D341Med (cell line): ENCODE measurements at regions not wholly inside any gene's neighbourhood (a gene's known extent, or its start where the extent isn't known, plus 50 kb on each side); places are given as distances from the start of the nearest gene placed in this dataset.

ENCODE experiments used
- DNase-seq: peaks from one replicate; pipeline ENCODE4 v3.0.0; 2012; ENCODE audit warnings: low spot score

DNA sequence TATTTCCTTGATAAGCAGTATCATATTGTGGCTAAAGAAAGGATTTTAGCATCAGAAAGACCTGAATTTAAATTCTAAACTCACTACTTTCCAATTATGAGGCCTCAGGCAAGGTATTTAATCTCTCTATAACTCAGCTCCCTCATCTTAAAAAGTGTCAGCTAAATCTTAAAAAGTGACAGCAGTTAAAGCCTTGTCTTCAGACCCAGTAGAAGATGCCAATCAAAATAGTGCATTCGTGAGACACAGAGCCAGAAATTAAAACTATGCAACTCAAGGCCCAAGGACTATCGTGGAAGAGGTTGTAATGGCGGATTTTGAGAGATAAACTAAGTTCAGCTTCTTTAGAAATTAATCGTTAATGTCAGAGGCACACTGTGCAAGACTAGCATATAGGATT lies 677.5 kb upstream of the BRINP3 start:
- no peak for DNase-seq

DNA sequence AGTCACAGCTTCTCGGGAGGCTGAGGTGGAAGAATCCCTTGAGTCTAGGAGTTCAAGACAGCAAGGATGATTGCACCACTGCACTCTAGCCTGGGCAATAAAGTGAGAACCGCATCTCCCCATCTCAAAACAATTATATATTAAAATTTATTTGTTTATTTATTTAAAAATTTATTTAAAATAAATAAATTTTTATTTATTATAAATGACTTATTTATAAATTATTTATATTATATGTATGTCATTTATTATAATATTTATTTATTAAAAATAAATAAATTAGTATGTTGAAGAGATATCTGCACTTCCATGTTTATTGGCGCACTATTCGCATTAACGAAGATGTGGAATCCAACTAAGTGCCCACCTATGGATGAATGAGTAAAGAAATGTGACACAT lies 683.2 kb upstream of the BRINP3 start:
- no peak for DNase-seq

DNA sequence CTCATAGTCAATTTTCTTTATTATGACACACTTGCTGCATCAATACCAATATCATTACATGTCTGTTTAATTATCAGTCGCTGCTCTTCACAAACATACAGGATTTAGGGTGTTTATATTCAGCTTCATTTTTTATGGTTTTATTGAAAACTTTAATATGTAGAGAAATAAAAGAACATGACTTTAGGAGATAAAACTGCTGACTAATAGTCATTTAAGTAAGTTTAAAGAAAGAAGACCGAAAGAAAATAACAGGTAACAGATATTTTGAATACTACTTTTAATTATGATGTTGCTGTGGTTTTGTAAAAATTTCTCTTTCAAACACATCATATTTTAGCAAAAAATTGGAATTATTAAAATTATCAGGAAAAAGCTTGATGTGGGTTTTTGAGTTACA lies 685.1 kb upstream of the BRINP3 start:
- no peak for DNase-seq

DNA sequence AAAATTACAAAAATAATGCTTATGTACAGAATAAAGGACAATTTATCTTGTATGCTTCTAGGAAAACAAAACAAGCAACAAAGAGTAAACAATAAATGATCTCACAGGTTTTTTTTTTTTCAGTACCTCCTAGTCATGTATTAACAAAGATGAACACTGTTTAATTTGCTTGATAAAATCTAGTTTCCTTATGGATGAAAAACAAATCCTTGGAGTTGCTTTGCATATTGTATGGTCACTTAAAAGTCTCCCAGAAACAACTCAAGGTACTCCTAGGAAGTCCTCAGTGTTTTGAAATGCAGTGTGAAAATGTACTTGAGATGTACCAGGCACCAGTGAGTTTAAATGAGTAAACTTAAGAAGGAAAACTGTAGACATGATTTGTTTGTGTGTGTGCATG lies 686.0 kb upstream of the BRINP3 start:
- no peak for DNase-seq

DNA sequence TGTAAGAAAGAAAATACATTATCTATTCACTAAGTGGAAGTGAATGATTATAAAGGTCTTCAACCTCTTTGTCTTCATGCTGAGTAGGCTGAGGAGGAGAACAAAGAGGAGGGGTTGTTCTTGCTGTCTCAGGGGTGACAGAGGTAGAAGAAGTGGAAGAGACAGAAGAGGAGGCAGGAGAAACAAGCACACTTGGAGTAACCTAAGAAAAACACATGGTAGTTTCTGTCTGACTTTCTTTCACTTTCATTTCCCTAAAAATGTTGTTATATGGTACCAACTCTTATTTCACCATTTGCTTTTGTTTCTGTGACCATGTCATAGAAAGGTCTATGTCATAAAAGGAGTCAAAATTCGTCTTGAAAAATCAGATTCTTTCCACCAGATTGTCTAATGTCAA lies 696.6 kb upstream of the BRINP3 start:
- no peak for DNase-seq

DNA sequence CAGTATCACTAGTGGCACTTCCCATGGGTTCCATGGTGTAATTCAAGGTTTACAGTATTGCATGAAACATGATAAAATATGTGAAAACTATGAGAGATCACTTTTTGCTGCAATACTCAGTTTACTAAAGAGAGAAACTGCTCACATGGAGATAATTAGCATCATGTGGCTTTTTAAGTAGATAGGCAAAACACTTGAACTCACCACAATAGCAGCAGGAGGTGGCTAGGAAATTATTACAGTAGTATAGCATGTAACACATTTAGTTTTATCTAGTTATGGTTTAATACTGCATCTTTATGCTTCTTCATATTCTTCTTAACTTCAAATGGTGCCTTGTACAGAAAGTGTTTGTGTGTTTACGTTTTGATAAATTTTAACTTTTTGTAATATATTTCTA lies 698.5 kb upstream of the BRINP3 start:
- DNase-seq: no peak

DNA sequence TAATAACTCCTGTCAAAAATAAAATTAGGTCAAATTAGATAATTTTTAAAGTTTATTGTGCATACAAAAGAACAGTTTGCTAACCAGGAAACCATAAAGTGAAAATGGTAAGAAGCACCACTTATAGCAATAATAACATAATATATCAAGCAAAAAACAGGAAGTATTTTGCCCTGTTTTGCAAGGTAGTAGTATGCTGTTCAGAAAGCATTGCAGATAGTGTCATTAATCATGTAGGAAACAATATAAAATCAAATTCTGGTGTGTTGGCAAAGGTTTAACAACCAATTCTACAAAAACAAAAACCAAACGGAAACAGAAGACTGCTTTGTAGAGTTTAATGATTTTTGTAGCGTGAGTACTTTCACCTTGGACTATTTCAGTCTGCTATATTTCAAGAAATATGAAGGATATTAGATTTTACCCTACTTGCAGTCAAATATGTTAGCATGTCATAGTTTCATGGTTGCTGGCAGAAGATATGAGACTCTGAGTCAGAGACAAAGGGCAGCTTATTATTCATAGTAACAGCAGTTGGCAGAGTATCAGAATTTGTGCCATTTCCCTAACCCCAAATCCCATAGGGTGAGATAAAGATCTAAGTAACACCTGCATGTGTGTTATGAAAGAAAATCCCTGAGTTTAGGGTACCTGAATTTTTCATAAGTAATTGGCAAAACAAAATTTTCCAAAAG lies 729.0 kb upstream of the BRINP3 start:
- DNase-seq: no peak

DNA sequence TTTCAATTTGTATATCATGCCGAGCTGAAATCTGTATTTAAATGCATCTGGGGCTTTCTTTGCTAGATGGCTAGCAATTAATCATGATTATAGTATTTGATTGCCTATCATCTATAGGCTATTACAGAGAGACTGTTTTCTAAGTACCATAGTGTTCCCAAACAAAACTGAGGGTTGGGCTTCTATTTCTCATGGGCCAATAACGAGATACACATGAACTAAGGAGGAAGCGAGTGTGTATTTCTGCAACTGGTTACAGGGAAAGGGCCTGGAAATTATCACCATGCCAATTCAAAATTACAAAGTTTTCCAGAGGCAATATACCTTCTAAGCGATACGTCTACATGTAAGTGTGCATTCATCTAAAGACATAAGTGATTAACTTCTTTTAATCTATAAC lies 744.5 kb upstream of the BRINP3 start:
- no peak for DNase-seq

DNA sequence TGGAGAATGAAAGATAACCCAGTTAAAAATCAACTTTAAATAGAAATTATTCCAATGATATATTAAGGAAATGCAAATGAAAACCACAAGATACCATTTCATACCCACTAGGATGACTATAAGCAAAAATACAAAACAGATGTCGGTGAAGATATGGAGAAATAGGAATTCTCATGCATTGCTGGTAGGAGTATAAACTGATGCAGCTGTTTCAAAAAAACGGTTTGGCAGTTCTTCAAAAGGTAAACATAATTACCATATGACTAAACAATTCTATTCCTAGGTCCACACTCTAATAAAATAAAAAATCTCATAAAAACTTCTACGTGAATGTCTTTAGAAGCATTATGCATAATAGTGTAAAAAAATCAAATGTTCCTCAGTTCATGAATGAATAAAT lies 763.3 kb upstream of the BRINP3 start:
- DNase-seq: no peak

DNA sequence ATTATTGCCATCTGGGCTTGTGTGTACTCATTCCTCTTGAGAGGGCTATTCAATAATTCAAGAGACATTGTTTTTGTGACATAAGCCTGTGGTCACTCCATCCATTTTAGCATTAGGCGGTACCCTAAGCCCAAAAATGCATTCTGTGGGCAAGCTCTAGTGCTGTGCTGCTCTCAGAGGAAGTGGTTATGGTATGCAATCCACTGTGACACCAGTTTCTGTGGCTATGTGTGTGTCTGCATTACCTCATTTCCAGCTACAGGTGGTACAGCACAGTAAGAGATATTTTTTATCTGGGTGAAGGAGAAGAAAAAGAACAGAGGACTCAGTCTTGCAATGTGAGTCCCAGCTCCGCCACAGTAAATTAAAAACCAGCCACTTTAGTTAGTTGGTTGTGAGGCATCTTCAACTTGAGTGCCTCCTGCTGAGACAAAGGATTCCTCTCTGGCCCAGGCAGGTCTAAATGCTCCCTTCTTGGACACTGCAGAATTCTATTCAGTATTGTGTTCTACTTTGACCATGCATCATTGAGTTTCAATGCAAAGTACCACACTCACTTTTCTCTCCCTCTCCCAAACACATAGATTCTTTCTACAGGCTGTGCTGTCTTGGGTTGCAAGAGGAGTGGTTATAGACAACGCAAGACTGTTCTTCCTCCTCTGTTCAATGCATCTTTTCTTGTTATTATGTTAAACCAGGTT lies 777.8 kb upstream of the BRINP3 start:
- DNase-seq: no peak

DNA sequence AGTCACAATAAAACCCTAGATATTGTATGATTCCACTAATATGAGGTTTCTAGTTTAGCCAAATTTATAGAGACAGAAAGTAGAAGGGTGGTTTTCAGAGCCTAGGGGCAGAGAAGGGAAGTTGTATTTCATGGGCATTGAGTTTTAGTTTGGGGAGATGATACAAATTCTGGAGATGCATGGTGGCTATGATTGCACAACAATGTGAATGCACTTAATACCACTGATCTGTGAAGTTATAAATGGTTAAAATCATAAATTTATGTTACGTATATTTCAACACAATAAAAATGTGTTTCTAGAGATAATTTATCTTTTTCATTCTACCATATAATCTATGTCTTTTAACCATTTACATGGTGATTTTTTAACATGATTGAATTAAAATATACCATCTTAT lies 779.3 kb upstream of the BRINP3 start:
- no peak for DNase-seq

DNA sequence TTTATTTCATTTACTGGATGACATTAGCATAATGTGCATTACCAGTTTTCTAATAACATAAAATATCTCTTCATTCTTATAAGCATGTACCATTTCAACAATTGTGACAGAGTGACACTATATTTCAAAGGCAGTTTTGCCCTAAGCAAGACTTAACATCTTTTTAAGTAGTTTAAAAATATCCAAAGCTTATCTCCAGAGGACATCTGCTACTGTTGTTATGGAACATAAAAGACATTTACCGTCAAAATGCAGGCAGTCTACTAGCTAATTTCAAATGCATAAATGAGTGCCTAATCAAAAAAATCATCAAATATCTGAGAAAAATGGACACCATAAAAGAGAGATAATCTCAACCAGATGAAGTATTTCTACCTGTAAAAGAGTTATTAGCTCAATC lies 782.4 kb upstream of the BRINP3 start:
- DNase-seq: no peak

DNA sequence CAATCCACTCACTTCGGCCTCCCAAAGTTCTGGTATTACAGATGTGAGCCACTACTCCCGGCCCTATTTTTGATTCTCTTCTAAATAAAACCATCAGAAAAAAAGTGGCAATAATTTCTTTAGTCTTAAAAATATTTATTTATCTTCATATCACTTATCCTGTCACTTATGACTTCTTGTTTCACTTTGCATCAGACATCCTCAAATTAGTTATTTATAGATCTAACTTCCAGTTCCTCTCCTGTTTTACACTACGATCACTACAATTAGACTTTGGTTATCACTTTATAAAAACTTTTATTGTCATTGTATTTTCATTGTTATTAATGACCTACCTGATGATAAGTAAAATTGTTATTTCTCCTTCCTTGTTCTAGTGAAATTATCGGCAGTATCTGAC lies 783.4 kb upstream of the BRINP3 start:
- DNase-seq: no peak

DNA sequence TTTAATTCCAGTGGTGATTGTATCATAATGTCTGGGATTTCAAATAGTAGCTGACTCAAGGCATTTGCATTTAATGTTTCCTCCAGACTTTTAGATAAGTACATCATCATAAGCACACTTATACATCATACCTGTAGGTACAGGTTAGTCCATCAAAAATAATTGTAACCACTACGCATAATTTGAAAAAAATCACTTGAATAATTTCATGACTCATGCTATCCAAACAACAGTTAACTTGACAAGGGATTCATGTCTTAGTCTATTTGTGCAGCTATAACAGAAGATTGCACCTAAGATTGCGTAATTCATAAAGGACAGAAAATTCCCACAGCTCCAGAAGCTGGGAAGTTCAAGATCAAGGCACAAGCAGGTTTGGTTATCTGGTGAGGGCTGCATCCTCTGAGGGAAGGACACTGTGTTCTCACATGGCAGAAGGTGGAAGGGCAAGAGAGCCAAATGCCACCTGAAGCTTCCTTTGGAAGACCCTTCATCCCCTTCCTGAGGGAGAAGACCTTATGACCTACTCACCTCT lies 801.7 kb upstream of the BRINP3 start:
- DNase-seq: no peak

DNA sequence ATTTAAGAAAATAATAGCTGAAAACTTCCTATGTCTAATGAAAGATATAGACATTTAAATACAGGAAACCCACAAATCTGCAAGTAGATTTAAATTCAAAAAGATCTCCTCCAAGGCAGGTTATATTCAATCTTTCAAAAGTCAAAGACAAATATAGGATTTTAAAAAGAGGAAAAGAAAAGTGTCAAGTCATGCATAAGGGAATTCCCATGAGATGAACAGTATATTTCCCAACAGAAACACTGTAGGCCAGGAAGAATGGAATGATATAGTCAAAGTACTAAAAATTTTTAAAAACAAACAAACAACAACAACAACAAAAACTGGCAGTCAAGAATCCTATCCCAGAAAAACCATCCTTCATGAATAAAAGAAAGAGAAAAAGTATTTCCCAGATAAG lies 806.5 kb upstream of the BRINP3 start:
- DNase-seq: no peak

DNA sequence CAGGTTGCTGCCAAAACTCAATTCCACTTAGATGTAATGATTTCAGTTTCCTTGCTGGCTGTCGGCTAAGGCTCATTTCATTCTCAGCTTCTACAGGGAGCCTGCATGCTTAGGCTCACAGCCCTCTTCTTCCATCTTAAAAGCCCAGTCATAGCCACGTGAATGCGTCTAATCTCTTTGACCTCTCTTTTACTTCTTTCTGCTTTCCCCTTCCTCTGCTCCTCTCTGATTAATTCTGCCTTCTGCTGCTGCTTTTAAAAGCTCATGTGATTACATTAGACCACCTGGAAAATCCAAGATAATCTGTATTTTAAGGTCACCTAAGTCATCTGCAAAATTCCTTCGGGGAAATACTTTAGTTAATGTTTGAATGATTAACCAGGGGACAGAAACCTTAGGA lies 812.8 kb upstream of the BRINP3 start:
- peak; percentile 45 for DNase-seq

DNA sequence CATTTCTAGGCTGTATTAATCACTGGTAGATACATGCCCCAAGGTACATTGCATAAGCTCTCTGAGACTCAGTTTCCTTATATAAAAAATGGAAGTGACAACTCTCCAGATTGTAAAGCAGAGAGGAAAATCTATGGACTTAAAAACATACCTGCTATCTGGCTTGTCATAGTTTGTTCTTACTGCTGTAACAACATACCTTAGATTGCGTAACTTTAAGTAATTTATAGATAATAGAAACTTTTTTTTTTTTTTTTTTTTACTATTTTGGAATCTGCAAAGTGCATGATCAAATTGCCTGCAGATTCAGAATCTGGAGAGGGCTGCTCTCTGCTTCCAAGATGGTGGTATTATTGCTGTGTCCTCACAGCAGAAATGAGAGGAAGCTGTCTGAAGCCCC lies 827.7 kb upstream of the BRINP3 start:
- DNase-seq: no peak

DNA sequence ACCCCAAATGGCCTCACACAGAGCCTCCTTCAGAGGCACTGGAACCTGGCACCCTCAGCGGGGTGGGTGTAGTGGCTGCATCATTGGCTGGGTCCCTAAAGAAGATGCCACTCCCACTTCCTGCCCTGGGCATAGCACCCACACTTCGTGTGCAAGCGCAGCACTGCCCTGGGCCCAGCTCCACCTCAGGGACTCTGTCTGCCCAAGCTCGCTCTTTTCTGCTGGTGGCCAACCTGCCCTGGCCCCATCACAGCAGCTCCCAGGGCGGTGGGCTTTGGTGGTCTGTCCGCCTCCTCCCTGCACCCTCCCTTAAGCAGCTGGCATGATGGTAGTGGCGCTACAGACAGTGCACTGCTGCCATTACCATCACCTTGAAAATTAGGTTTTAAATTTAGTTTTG lies 829.3 kb upstream of the BRINP3 start:
- peak; percentile 14 for DNase-seq

DNA sequence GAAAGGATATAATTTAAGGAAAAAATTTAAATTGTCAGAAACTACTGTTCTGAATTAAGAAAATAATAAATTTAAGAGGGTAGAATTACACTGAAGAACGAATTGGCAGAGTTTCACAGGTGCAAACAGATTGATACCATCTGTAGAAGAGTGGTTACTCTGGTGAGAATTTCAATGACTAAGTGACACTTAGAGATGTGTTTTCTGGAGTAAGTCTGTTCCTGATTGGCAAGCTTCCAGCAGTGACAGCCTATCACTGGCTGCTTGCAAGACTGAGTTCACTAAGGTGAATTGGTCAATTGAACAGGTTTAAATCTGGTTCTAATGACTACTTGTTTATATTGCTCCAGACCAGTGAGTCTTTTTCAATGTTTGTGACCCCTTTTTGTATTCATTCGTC lies 838.2 kb upstream of the RGS18 start:
- DNase-seq: no peak

DNA sequence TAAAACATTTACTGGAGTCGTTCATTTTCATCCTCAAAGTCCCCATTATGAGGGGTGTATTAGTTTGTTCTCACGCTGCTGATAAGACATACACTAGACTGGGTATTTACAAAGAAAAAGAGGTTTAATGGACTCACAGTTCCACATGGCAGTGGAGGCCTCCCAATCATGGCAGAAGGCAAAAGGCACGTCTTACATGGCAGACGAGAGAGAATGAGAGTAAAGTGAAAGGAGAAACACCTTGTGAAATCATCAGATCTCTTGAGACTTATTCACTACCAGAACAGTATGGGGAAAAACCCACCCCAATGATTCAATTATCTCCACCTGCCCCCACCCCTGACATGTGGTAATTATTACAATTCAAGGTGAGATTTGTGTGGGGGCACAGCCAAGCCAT lies 830.4 kb upstream of the RGS18 start:
- DNase-seq: no peak

DNA sequence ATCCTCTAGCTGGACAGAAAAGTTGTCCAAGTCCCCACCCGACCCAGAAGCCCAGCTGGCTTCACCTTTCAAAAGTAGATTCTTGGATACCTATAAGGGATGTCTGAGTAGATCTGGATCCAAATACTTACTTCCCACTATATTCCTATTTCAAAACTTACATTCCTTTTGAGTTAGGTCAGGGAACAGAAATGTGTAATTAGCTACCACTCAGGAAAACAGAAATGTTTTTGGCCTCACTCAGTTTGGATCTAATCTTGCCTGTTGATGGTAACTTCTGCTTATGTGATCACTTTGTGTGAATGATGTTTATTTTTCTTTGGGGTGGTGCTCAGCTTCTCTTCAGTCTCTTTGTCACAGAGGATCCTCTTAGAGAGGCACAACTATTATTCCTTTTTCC lies 814.4 kb upstream of the RGS18 start:
- no peak for DNase-seq

DNA sequence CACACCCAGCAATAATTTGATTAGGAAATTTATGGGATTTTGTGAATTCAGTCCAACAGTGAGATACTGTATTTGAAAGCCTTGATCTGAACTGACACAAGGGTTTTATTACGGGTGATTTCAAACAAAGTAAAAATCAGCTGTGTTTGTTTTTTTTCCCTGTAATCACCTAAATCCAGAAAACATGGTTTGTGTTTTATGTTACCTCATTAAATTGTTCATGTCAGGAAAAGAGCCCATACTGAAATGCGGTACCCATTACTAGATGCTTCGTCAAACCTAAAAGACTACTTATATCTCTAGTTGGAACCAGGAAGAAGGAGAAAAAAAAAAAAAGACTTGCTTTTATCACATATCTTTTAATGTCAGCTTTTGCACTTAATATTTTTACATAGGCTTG lies 811.9 kb upstream of the RGS18 start:
- DNase-seq: no peak

DNA sequence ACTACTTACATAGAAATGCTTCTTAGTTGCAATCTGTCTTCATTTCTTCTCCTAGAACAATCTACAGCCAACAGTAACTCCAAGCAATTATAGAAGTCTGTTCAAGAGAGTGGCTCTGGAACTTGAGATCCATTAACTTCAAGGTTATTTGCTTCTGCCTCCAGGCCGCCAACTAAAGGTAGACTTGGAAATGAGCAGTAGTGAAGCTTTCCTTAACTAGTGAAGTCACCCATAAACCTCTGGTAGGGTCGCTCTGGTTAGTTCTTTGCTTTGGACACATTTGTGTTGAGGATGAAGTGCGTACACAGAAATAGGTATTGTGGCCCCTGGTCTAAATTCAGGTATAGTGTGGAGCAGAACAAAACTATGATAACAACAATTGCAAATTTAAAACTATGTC lies 809.9 kb upstream of the RGS18 start:
- no peak for DNase-seq

DNA sequence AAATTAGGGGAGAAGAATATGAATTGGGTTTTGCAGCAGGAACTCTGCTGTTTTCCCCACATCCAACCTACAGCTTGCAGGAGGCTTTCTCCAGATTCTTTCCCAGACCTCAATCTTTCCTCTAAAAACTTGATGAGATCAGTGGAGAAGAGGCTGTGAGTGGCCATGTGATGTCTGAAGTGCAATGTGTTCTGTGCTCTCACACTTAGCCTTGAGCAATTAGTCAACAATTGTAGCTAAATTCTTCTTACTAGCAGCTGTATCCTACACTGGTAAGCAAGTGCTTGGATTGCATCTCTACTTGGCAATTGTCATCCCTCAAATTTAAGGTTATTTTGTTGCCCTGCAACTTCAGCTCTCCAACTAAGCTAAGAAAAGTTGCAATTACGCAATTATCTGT lies 807.3 kb upstream of the RGS18 start:
- no peak for DNase-seq
